Ishikawa (cell line): ENCODE measurements at regions not wholly inside any gene's neighbourhood (a gene's known extent, or its start where the extent isn't known, plus 50 kb on each side); places are given as distances from the start of the nearest gene placed in this dataset.

Source experiments
- CEBPB ChIP-seq: IDR thresholded peaks from 2 replicates; pipeline ENCODE4 v1.6.1; 2012
- CREB1 ChIP-seq: IDR thresholded peaks from 2 replicates; pipeline ENCODE4 v1.6.1; 2012; ENCODE audit warnings: low read depth
- EGR1 ChIP-seq: IDR thresholded peaks from 2 replicates; pipeline ENCODE4 v1.6.1; 2012
- EP300 ChIP-seq: IDR thresholded peaks from 2 replicates; pipeline ENCODE4 v1.6.1; 2012; ENCODE audit warnings: borderline replicate concordance
- FOXM1 ChIP-seq: IDR thresholded peaks from 2 replicates; pipeline ENCODE4 v1.6.1; 2012; ENCODE audit warnings: low read depth, borderline replicate concordance
- MAX ChIP-seq: IDR thresholded peaks from 2 replicates; pipeline ENCODE4 v1.6.1; 2012
- NFIC ChIP-seq: IDR thresholded peaks from 2 replicates; pipeline ENCODE4 v1.6.1; 2012
- RAD21 ChIP-seq: IDR thresholded peaks from 2 replicates; pipeline ENCODE4 v1.6.1; 2012; ENCODE audit warnings: low read depth
- TAF1 ChIP-seq: IDR thresholded peaks from 2 replicates; pipeline ENCODE4 v1.6.1; 2012; ENCODE audit warnings: low read depth, mild to moderate bottlenecking
- TCF12 ChIP-seq: IDR thresholded peaks from 2 replicates; pipeline ENCODE4 v1.6.1; 2012; ENCODE audit warnings: low read depth
- TEAD4 ChIP-seq: IDR thresholded peaks from 2 replicates; pipeline ENCODE4 v1.6.1; 2012
- YY1 ChIP-seq: IDR thresholded peaks from 2 replicates; pipeline ENCODE4 v1.6.1; 2012; ENCODE audit warnings: low read depth
- ZBTB7A ChIP-seq: IDR thresholded peaks from 2 replicates; pipeline ENCODE4 v1.6.1; 2012; ENCODE audit warnings: low read depth
- TF ChIP-seq, protein P1 (sequence below): IDR thresholded peaks from 2 replicates; pipeline ENCODE4 v1.6.1; 2012; ENCODE audit warnings: low read depth, mild to moderate bottlenecking
- TF ChIP-seq, protein P2 (sequence below): IDR thresholded peaks from 2 replicates; pipeline ENCODE4 v1.6.1; 2012

DNA sequence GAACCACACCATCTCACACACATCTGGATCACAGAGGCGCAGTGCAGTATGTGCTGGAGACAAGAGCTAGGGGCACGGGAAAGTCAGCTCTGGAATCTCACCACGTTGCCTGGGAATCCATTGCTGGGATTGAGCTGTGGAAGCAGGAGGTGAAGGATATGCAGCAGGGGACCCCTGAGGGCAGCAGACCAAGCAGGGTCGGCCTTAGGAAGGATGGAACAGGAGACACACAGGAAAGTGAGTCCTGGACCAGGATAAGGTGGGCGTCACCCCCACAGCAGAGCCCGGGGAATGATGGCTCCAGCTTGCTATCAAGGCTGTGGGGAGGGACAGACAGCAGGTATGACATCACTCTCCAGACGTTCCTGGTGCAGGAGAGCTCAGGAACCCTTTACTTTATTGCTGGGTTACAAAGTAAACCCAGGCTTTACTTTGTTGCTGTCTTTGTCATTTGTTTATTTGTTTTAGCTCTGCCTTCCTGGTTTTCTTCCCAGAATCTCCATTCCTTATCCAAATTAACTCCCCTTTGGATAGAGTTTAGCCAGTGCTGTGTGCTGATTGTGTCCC lies 329.8 kb upstream of the MYT1L start:
- TF ChIP-seq YY1 (no peak), EGR1 (no peak), EP300 (no peak), NFIC (no peak), CEBPB (no peak), MAX (no peak), FOXM1 (no peak), TAF1 (no peak), TCF12 (no peak), ZBTB7A (no peak), TEAD4 (no peak), RAD21 (no peak)
- TF ChIP-seq, protein P1, sequence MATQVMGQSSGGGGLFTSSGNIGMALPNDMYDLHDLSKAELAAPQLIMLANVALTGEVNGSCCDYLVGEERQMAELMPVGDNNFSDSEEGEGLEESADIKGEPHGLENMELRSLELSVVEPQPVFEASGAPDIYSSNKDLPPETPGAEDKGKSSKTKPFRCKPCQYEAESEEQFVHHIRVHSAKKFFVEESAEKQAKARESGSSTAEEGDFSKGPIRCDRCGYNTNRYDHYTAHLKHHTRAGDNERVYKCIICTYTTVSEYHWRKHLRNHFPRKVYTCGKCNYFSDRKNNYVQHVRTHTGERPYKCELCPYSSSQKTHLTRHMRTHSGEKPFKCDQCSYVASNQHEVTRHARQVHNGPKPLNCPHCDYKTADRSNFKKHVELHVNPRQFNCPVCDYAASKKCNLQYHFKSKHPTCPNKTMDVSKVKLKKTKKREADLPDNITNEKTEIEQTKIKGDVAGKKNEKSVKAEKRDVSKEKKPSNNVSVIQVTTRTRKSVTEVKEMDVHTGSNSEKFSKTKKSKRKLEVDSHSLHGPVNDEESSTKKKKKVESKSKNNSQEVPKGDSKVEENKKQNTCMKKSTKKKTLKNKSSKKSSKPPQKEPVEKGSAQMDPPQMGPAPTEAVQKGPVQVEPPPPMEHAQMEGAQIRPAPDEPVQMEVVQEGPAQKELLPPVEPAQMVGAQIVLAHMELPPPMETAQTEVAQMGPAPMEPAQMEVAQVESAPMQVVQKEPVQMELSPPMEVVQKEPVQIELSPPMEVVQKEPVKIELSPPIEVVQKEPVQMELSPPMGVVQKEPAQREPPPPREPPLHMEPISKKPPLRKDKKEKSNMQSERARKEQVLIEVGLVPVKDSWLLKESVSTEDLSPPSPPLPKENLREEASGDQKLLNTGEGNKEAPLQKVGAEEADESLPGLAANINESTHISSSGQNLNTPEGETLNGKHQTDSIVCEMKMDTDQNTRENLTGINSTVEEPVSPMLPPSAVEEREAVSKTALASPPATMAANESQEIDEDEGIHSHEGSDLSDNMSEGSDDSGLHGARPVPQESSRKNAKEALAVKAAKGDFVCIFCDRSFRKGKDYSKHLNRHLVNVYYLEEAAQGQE = no peak
- TF ChIP-seq, protein P2, sequence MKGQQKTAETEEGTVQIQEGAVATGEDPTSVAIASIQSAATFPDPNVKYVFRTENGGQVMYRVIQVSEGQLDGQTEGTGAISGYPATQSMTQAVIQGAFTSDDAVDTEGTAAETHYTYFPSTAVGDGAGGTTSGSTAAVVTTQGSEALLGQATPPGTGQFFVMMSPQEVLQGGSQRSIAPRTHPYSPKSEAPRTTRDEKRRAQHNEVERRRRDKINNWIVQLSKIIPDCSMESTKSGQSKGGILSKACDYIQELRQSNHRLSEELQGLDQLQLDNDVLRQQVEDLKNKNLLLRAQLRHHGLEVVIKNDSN = no peak

DNA sequence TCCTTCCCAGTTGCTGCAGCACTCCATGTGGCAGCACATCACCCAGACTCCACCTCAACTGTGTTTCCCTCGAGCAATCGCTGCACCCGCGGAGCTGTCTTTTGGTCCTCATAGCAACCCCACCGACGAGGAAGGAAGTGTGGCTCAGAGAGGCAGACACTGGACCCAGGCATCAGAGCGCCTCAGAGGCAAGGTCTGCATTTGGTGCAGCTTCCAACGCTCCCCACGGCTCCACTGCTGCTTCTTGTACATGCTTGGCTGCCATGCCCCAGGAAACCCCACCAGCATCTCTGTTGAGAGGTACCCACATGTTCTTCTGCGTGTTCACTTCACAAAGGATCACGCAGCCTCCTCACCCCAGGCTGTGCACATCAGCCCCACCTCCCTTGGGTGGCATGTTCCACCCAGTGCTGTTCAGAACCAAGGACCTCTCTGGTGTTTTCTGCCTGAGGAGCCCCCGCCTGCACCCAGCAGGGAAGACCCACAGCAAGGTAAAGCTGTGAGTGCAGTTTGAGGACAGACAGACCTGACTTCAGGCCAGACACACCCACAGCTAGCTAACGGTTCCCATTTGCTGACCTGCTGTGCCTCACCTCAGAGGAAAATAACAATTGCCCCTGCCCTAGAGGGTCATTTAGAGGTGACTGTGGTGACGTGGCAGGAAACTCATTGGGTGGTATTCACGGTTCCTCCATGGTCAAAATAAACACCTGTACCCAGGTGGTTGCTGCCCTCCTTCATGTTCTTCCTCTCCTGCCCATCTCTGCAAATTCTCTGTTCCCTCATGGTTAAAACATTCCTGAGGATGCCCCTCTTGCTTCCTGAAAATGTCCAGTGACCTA lies 326.3 kb upstream of the MYT1L start:
- no peak for TF ChIP-seq ZBTB7A
- TF ChIP-seq, protein P2 = no peak

GRCh38 chr2:2656115-2657011 lies 325.3 kb upstream of the MYT1L start:
- TF ChIP-seq FOXM1 = no peak
- TF ChIP-seq CREB1 = no peak
- TF ChIP-seq EGR1 = no peak
- TF ChIP-seq YY1 = no peak
- no peak for TF ChIP-seq ZBTB7A
- TF ChIP-seq EP300 = no peak
- no peak for TF ChIP-seq MAX

- TF ChIP-seq, protein P1 = no peak
- no peak for TF ChIP-seq NFIC
- no peak for TF ChIP-seq YY1
- no peak for TF ChIP-seq MAX
- TF ChIP-seq CEBPB = no peak
- TF ChIP-seq ZBTB7A = no peak
- TF ChIP-seq TCF12 = no peak
- TF ChIP-seq, protein P2 = no peak
- no peak for TF ChIP-seq EP300
- TF ChIP-seq EGR1 = no peak
- TF ChIP-seq FOXM1 = no peak
- TF ChIP-seq TEAD4 = no peak
Observed at GRCh38 chr2:2655453-2656114, 324.5 kb upstream of the MYT1L start.

DNA sequence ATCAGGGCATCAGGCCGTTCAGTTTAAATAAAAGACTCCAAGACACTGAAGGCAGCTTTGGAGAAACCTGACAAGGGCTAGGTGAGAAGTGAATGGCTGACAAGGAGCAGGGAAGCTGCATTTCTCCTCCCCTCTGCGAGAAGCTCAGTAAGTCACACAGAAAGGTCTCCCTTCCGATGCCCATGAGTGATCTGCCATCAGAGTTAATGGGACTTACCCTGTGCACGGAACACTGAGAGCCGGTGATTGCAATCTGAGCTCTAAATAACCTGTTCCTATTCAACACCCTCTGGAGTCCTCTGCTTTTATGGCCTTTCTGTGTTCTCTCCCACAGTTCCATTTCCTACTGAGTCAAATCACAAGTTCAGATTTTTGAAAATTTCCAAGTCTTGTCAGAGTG lies 322.2 kb upstream of the MYT1L start:
- TF ChIP-seq MAX (no peak), ZBTB7A (no peak), FOXM1 (no peak)
